Activated CD8-positive, alpha-beta memory T cell treated with anti-CD3 and anti-CD28 coated beads, Interleukin-2, amount 50 U/mL, for 24 hours (primary cell): ENCODE measurements at regions not wholly inside any gene's neighbourhood (a gene's known extent, or its start where the extent isn't known, plus 50 kb on each side); places are given as distances from the start of the nearest gene placed in this dataset.

ENCODE experiments used
- DNase-seq: peaks from one replicate; pipeline ENCODE4 v3.0.0-alpha.2; 2020; ENCODE audit errors: extremely low read depth

GRCh38 chr4:128528793-128529553, 241.4 kb upstream of the PGRMC2 start:
- no peak for DNase-seq

GRCh38 chr4:128527946-128528576, 240.4 kb upstream of the PGRMC2 start:
- no peak for DNase-seq

- no peak for DNase-seq
Measured at GRCh38 chr4:128527351-128527750, 239.7 kb upstream of the PGRMC2 start.

- DNase-seq: no peak
Measured at GRCh38 chr4:128525992-128526630, 238.5 kb upstream of the PGRMC2 start.

GRCh38 chr4:128525387-128525786, 237.8 kb upstream of the PGRMC2 start:
- DNase-seq: no peak

GRCh38 chr4:128524311-128524710, 236.7 kb upstream of the PGRMC2 start:
- no peak for DNase-seq

- DNase-seq: no peak
Measured at GRCh38 chr4:128521648-128522111, 234.1 kb upstream of the PGRMC2 start.

GRCh38 chr4:128521156-128521555, 233.5 kb upstream of the PGRMC2 start:
- no peak for DNase-seq

- DNase-seq: no peak
Measured at GRCh38 chr4:128519163-128519830, 231.7 kb upstream of the PGRMC2 start.

- DNase-seq: no peak
Measured at GRCh38 chr4:128517739-128518510, 230.3 kb upstream of the PGRMC2 start.

GRCh38 chr4:128517096-128517738, 229.6 kb upstream of the PGRMC2 start:
- DNase-seq: no peak

GRCh38 chr4:128516301-128516969, 228.8 kb upstream of the PGRMC2 start:
- no peak for DNase-seq

- no peak for DNase-seq
Measured at GRCh38 chr4:128513664-128514484, 226.3 kb upstream of the PGRMC2 start.

GRCh38 chr4:128512767-128513322, 225.2 kb upstream of the PGRMC2 start:
- DNase-seq: no peak

GRCh38 chr4:128512161-128512560, 224.5 kb upstream of the PGRMC2 start:
- no peak for DNase-seq

- no peak for DNase-seq
Measured at GRCh38 chr4:128510850-128511249, 223.2 kb upstream of the PGRMC2 start.

- DNase-seq: no peak
Measured at GRCh38 chr4:128502818-128503527, 215.4 kb upstream of the PGRMC2 start.

GRCh38 chr4:128501239-128501638, 213.6 kb upstream of the PGRMC2 start:
- no peak for DNase-seq
